Activated T-helper 1 cell treated with anti-CD3 and anti-CD28 coated beads, Interleukin-2, amount 50 U/mL, for 16 hours (primary cell): ENCODE measurements at regions not wholly inside any gene's neighbourhood (a gene's known extent, or its start where the extent isn't known, plus 50 kb on each side); places are given as distances from the start of the nearest gene placed in this dataset.

Source experiments
- DNase-seq, 2 donors: peaks; one replicate each; pipeline ENCODE4 v3.0.0-alpha.2; 2020; ENCODE audit warnings: low read depth in 1 of 2, low spot score in 1 of 2

- no peak for DNase-seq
Measured at GRCh38 chr20:56829788-56830385, 200.8 kb downstream of the TFAP2C start.

GRCh38 chr20:56831795-56832194 is 202.7 kb downstream of the TFAP2C start:
- DNase-seq = no peak

DNA sequence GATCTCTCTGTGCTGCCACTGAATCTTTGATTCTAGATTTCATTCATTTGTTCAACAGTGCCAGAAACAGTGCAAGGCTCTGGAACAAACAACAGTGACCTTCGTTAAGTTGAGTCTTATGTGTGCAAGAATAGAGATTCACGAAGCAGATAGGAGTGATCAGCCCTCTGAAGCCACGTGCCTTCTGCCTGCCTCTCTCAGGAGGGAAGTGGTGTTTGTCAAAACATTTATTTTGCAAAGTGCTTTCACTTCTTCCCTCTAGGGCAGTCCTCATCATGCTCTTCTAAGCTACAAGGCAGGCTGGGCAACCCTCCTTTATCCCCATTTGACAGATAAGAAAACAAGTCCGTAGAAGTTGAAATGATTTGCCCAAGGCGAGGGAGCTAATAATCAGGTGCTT is 204.3 kb downstream of the TFAP2C start:
- no peak for DNase-seq

- no peak for DNase-seq
Measured at GRCh38 chr20:56835829-56836550, 206.9 kb downstream of the TFAP2C start.

DNA sequence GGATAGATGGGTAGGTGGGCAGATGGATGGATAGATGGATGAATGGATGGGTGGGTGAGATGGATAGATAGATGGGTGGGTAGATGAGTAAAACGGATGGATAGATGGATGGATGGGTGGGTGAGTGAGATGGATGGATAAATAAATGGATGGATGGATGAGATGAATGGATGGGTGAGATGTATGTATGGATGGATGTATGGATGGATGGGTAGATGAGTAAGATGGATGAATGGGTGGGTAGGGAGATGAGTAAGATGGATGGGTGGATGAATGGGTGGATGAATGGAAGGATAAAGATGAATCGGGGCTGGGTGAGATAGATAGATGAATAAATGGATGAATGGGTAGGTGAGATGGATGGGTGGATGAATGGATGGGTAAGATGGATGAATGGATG is 210.1 kb downstream of the TFAP2C start:
- DNase-seq = no peak

DNA sequence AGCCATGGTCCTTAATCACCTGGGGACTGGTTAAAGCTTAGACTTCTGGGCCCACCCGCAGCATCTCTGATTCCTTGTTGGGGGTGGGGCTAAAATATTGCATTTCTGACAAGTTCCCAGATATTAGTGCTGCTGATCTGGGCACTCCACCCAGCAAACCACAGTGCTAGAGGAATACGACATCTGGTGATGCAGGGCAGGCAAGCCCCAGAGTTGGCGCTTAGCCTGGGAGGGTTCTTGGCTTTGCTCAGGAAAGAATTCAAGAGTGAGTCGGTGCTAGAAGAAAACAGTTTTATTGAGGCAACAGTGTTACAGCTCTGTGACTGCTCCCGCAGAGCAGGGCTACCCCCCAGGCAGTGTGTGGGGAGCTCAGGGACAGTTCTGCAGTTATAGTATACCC is 210.7 kb downstream of the TFAP2C start:
- DNase-seq = no peak

- no peak for DNase-seq
Measured at GRCh38 chr20:56840716-56841261, 211.7 kb downstream of the TFAP2C start.

- no peak for DNase-seq
Measured at GRCh38 chr20:56841346-56841908, 212.3 kb downstream of the TFAP2C start.

- DNase-seq = no peak
Measured at GRCh38 chr20:56842056-56842455, 212.9 kb downstream of the TFAP2C start.

DNA sequence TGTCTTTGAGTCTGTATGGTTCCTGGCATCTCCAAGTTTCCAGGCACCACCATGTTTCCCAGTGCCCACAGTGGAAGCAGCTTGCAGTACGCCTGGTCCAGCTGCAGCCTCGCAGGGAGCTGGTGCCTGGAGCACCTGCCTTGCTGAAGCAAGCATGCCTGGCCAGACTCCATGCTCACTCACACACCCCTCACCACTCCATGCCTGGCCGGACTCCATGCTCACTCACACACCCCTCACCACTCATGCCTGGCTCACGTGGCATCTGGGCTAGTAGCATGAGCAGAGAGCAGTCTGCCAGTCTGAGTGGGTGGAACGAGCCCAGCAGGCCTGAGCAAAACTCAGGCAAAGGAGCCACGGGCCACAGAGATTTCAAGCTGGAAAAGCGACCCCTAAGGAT is 214.3 kb downstream of the TFAP2C start:
- DNase-seq = no peak

DNA sequence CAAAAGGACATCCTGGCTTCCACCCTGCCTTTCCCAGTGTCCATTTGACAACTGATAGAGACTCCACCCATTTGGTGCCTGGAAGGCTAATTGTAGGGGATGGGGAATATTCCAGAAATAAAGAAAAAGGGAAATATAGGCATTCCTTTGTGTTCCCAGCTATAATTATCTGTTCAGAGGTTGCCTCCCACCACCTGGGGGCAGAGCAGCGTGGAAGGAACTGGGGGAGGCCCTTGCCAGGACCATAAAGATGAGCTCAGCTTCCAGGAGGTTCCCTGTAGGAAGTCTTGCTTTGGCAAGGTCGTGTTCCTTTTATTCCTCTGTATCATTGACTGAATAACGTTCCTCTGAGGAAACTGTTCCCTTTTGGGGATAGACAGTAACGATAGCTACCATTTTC is 214.7 kb downstream of the TFAP2C start:
- DNase-seq = no peak

- no peak for DNase-seq
Measured at GRCh38 chr20:56845546-56846086, 216.5 kb downstream of the TFAP2C start.

DNA sequence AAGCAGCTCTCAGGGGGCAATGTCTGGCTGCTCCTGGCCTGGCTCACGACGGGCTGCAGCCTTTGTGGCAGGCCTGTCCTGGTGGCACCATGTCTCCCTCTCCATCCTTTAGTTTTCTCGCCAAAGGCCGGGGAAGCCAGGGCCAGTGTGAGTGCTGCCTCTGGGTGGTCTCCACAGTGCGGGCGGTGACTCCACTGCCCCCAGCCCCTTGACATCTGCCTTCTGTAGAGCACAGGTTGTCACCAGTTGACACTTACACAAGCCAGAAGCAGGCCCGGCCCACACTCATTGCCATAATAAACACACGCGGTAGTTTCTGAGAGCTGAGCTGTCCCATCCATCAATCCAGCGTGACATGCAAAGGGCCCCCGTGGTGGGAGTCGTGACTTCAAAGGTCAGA is 219.5 kb downstream of the TFAP2C start:
- no peak for DNase-seq

DNA sequence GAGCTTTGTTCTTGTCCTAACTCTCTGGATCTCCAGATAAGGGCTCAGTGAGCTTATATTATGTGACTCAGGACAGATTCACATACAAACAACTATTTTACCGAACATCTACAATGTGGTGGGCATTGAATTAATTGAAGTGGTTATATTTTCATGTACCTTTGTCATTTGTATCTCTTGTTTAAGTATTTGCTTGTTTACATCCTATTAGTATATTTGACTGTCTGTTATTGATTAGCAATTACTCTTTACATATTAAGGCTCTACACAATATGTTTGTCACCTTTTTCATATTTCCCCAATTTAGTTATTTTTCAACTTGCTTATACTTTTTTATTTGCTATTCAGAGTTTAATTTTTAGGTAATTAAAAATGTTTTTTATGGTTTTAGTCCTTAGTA is 222.4 kb downstream of the TFAP2C start:
- no peak for DNase-seq

- no peak for DNase-seq
Measured at GRCh38 chr20:56855708-56856107, 226.6 kb downstream of the TFAP2C start.

GRCh38 chr20:56857950-56858349 is 228.8 kb downstream of the TFAP2C start:
- no peak for DNase-seq

GRCh38 chr20:56859039-56859800 is 230.1 kb downstream of the TFAP2C start:
- DNase-seq = no peak

DNA sequence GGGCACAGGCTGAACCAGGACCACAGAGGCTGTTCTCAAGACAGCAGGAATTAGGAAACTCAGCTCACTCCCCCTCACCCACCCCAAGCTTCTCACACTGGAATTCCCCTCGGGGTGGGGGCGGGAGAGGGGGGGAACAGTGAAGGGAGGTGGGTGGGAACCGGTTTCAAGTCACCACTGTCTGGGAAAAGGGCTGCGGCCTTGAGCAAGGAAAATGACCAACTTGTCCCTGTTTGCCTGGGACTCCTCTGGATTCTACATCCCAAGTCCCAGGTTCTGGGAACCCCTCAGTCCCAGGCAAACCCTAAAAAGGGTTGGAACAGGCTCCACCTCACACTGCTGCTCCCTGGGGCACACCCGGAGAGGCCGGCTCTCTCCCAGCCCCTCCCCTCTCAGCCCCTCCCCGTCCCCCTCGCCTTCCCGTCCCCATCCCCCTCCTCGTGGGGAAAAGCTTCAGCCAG is 230.7 kb downstream of the TFAP2C start:
- no peak for DNase-seq

GRCh38 chr20:56860413-56860812 is 231.3 kb downstream of the TFAP2C start:
- no peak for DNase-seq

GRCh38 chr20:56861590-56861989 is 232.5 kb downstream of the TFAP2C start:
- no peak for DNase-seq

DNA sequence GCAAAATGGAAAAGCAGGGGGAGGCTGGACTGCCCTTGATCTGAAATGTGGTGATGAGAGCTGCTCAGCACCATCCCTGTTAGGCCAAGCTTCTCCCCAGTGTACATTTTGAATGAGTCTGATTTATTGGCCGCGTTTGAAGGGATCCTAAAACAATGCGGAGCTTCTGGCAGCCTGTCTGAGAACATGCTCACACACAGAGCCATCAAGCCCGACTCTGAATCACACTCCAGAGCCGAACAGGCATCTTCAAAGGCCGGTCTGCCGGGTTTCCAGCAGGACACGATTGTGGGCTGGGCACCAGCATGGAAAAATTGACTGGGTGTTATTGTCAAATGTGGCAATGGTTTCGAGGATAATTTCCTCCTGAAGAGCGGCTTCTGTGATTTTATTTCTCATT is 235.9 kb downstream of the TFAP2C start:
- DNase-seq = no peak
